ENCODE measurements at regions not wholly inside any gene's neighbourhood (a gene's known extent, or its start where the extent isn't known, plus 50 kb on each side); places are given as distances from the start of the nearest gene placed in this dataset.

DNA sequence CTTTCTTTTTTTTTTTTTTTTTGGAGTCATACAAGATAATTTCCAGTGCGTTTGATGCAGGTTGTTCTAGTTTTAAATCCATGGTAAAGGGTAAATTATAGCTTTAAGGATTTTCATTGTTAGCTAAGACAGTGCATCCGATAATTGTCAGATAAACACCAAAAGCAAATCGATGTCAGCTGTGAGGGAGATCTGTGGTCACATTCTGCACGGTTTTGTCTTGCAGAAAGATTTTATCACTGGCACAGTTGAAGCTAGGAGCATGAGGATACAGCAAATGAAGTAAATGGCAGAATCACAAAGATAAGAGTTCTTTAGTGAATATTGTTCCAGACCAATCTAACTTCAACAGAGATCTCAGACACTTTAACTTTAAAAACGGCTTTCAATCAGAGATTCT is 648.8 kb upstream of the COBL start:
- no peak overlapping the region for H3K9ac ChIP-seq (ENCODE audit: low read length)
- H3K27me3 ChIP-seq (ENCODE audit: insufficient read depth, low read length): no peaks in the 10 kb centered on the region
- H3K9me2 ChIP-seq (ENCODE audit: low read depth, low read length): no peaks in the 10 kb centered on the region

GRCh38 chr7:51961804-51962203 is 645.2 kb upstream of the COBL start:
- H3K9ac ChIP-seq (ENCODE audit: low read length): no peak overlapping the region
- H3F3A ChIP-seq (ENCODE audit: insufficient read depth, low read length): no peaks in the 10 kb centered on the region
- peaks cover 4% of the 10 kb centered on the region for H3K4me1 ChIP-seq (ENCODE audit: insufficient read depth, low read length, severe bottlenecking)
- TF ChIP-seq EZH2 (IDR thresholded peaks at IDR 0.05; ENCODE audit: borderline replicate concordance, low read length): no peak
- TF ChIP-seq, protein P1, sequence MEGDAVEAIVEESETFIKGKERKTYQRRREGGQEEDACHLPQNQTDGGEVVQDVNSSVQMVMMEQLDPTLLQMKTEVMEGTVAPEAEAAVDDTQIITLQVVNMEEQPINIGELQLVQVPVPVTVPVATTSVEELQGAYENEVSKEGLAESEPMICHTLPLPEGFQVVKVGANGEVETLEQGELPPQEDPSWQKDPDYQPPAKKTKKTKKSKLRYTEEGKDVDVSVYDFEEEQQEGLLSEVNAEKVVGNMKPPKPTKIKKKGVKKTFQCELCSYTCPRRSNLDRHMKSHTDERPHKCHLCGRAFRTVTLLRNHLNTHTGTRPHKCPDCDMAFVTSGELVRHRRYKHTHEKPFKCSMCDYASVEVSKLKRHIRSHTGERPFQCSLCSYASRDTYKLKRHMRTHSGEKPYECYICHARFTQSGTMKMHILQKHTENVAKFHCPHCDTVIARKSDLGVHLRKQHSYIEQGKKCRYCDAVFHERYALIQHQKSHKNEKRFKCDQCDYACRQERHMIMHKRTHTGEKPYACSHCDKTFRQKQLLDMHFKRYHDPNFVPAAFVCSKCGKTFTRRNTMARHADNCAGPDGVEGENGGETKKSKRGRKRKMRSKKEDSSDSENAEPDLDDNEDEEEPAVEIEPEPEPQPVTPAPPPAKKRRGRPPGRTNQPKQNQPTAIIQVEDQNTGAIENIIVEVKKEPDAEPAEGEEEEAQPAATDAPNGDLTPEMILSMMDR (IDR thresholded peaks at IDR 0.05; ENCODE audit: low read length): no peak
- no peaks in the 10 kb centered on the region for H3K36me3 ChIP-seq (ENCODE audit: insufficient read depth, low read length)
- no peak overlapping the region for H3K27ac ChIP-seq (ENCODE audit: low read depth, low read length, poor library complexity, severe bottlenecking)
- no peaks in the 10 kb centered on the region for H4K20me1 ChIP-seq (ENCODE audit: insufficient read depth, low read length)
- no peak overlapping the region for H3K4me2 ChIP-seq (ENCODE audit: low read length)
- no peak overlapping the region for H2AFZ ChIP-seq (ENCODE audit: low read length)
- peaks cover 8% of the 10 kb centered on the region for H3K9me3 ChIP-seq (ENCODE audit: low read length)
- no peak overlapping the region for H3K4me3 ChIP-seq (ENCODE audit: low read depth, low read length, poor library complexity, severe bottlenecking)
- no peaks in the 10 kb centered on the region for H3K9me2 ChIP-seq (ENCODE audit: low read depth, low read length)
- no peaks in the 10 kb centered on the region for H3K27me3 ChIP-seq (ENCODE audit: insufficient read depth, low read length)
- H3K79me2 ChIP-seq (ENCODE audit: insufficient read depth, low read length): no peaks in the 10 kb centered on the region

More for the DNA sequence above, 648.8 kb upstream of the COBL start:
- Histone ChIP-seq H3K4me1 (ENCODE audit: insufficient read depth, low read length, severe bottlenecking) (peaks cover 13% of the 10 kb centered on the region), H3K4me2 (ENCODE audit: low read length) (no peak overlapping the region), H2AFZ (ENCODE audit: low read length) (peak overlapping the region; percentile 39; the same call in 1 of the 2 replicates), H3K27ac (ENCODE audit: low read depth, low read length, poor library complexity, severe bottlenecking) (no peak overlapping the region), H4K20me1 (ENCODE audit: insufficient read depth, low read length) (no peaks in the 10 kb centered on the region), H3F3A (ENCODE audit: insufficient read depth, low read length) (no peaks in the 10 kb centered on the region), H3K36me3 (ENCODE audit: insufficient read depth, low read length) (no peaks in the 10 kb centered on the region), H3K79me2 (ENCODE audit: insufficient read depth, low read length) (no peaks in the 10 kb centered on the region), H3K9me3 (ENCODE audit: low read length) (no peaks in the 10 kb centered on the region), H3K4me3 (ENCODE audit: low read depth, low read length, poor library complexity, severe bottlenecking) (no peak overlapping the region)
- TF ChIP-seq, protein P1 (IDR thresholded peaks at IDR 0.05; ENCODE audit: low read length): no peak
- no peak for TF ChIP-seq EZH2 (IDR thresholded peaks at IDR 0.05; ENCODE audit: borderline replicate concordance, low read length)

GRCh38 chr7:51950813-51951212 is 634.2 kb upstream of the COBL start:
- Histone ChIP-seq H3K27ac (ENCODE audit: low read depth, low read length, poor library complexity, severe bottlenecking) (no peak overlapping the region), H3K9me3 (ENCODE audit: low read length) (peaks cover 10% of the 10 kb centered on the region; the same call in 1 of the 2 replicates), H3K79me2 (ENCODE audit: insufficient read depth, low read length) (no peaks in the 10 kb centered on the region), H3K4me3 (ENCODE audit: low read depth, low read length, poor library complexity, severe bottlenecking) (no peak overlapping the region), H4K20me1 (ENCODE audit: insufficient read depth, low read length) (no peaks in the 10 kb centered on the region), H3K27me3 (ENCODE audit: insufficient read depth, low read length) (no peaks in the 10 kb centered on the region), H3K4me1 (ENCODE audit: insufficient read depth, low read length, severe bottlenecking) (peaks cover 30% of the 10 kb centered on the region), H3K9ac (ENCODE audit: low read length) (no peak overlapping the region), H2AFZ (ENCODE audit: low read length) (0 out of 2 replicates have a peak overlapping the region, but pooled peaks have one; percentile 61), H3K36me3 (ENCODE audit: insufficient read depth, low read length) (no peaks in the 10 kb centered on the region), H3K4me2 (ENCODE audit: low read length) (peak overlapping the region; percentile 1; the same call in 1 of the 2 replicates), H3F3A (ENCODE audit: insufficient read depth, low read length) (no peaks in the 10 kb centered on the region), H3K9me2 (ENCODE audit: low read depth, low read length) (no peaks in the 10 kb centered on the region)
- TF ChIP-seq, protein P1 (IDR thresholded peaks at IDR 0.05; ENCODE audit: low read length): no peak
- TF ChIP-seq EZH2 (IDR thresholded peaks at IDR 0.05; ENCODE audit: borderline replicate concordance, low read length): no peak

All from OCI-LY1 (cell line).